ENCODE measurements at regions not wholly inside any gene's neighbourhood (a gene's known extent, or its start where the extent isn't known, plus 50 kb on each side); places are given as distances from the start of the nearest gene placed in this dataset.

DNA sequence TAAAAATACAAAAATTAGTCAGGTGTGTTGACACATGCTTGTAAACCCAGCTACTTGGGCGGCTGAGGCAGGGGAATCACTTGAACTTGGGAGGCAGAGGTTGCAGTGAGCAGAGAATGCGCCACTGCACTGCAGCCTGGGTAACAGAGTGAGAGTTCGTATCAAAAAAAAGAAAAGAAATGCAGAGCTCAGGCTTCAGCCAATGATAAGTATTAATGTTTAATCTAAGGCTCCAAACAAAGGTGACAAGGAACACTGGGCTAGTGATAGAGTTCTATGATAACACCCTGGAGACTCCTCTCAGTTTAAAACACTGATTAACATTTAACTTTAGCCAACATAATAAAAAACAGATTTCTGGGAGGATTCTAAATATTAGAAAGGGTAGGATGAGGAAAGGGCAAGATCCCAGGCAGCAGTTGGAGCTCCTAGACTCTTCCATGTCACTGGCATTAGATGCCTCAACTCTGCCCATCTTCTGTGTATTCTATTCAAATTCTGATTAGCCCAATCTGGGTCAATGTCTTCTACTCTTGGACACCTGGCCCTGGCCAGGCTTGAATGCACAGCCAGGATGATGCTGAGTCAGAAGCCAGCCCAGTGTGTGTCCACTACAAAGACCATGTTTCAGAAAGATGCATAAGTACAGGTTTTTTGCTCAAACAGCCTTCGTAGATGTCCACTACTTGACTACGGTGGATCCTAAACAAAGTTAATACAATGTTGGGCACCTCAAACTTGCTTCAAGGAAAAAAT lies 91.0 kb upstream of the FAM169A start:
- DNase-seq (ENCODE audit: low read depth) = no peak
- no peak overlapping the region for H3K4me3 ChIP-seq (ENCODE audit: low read depth, low read length)
- no peak for TF ChIP-seq CTCF (conservative IDR thresholded peaks at IDR 0.05; ENCODE audit: low read depth, low read length)

GRCh38 chr5:74956278-74956677 lies 90.1 kb upstream of the FAM169A start:
- no peak for TF ChIP-seq CTCF (conservative IDR thresholded peaks at IDR 0.05; ENCODE audit: low read depth, low read length)
- H3K4me3 ChIP-seq (ENCODE audit: low read depth, low read length) = no peak overlapping the region
- DNase-seq (ENCODE audit: low read depth) = no peak

- no peak for TF ChIP-seq CTCF (conservative IDR thresholded peaks at IDR 0.05; ENCODE audit: low read depth, low read length)
- DNase-seq (ENCODE audit: low read depth) = peak; percentile 70
- H3K4me3 ChIP-seq (ENCODE audit: low read depth, low read length) = no peak overlapping the region
Observed at GRCh38 chr5:74954919-74955318, 88.7 kb upstream of the FAM169A start.

GRCh38 chr5:74953937-74954720 lies 87.9 kb upstream of the FAM169A start:
- TF ChIP-seq CTCF (conservative IDR thresholded peaks at IDR 0.05; ENCODE audit: low read depth, low read length) = no peak
- peak; percentile 62 for DNase-seq (ENCODE audit: low read depth)
- no peak overlapping the region for H3K4me3 ChIP-seq (ENCODE audit: low read depth, low read length)

GRCh38 chr5:74953554-74953936 lies 87.4 kb upstream of the FAM169A start:
- DNase-seq (ENCODE audit: low read depth) = no peak
- H3K4me3 ChIP-seq (ENCODE audit: low read depth, low read length) = no peak overlapping the region
- no peak for TF ChIP-seq CTCF (conservative IDR thresholded peaks at IDR 0.05; ENCODE audit: low read depth, low read length)

- H3K4me3 ChIP-seq (ENCODE audit: low read depth, low read length) = no peak overlapping the region
- no peak for TF ChIP-seq CTCF (conservative IDR thresholded peaks at IDR 0.05; ENCODE audit: low read depth, low read length)
- DNase-seq (ENCODE audit: low read depth) = no peak
Observed at GRCh38 chr5:74952406-74952805, 86.2 kb upstream of the FAM169A start.

Data from choroid plexus epithelial cell (primary cell).